ENCODE measurements at regions not wholly inside any gene's neighbourhood (a gene's known extent, or its start where the extent isn't known, plus 50 kb on each side); places are given as distances from the start of the nearest gene placed in this dataset.

GRCh38 chr12:5101686-5102085 lies 58.0 kb downstream of the KCNA5 start:
- Histone ChIP-seq H2AFZ (no peak overlapping the region), H3K27ac (ENCODE audit: low read depth) (no peak overlapping the region), H3K27me3 (ENCODE audit: insufficient read depth) (no peaks in the 10 kb centered on the region), H3K4me1 (ENCODE audit: insufficient read depth) (no peaks in the 10 kb centered on the region), H3K4me2 (no peak overlapping the region), H3K36me3 (ENCODE audit: insufficient read depth) (no peaks in the 10 kb centered on the region), H3K79me2 (replicated peaks; ENCODE audit: insufficient read depth) (no peaks in the 10 kb centered on the region), H3F3A (replicated peaks; ENCODE audit: low read depth) (no peaks in the 10 kb centered on the region), H3K9me2 (ENCODE audit: insufficient read depth) (0 out of 2 replicates have a peak, but pooled peaks cover 4% of the 10 kb centered on the region), H3K4me3 (no peak overlapping the region), H4K20me1 (replicated peaks; ENCODE audit: insufficient read depth) (no peaks in the 10 kb centered on the region)
- H3K27ac Mint-ChIP-seq = no peak overlapping the region
- ATAC-seq (no peak), DNase-seq (ENCODE audit: low spot score) (no peak)
- H3K27me3 Mint-ChIP-seq (ENCODE audit: insufficient read depth, low read depth, poor library complexity) = peaks cover 6% of the 10 kb centered on the region
- H3K9me3 Mint-ChIP-seq = peaks cover 5% of the 10 kb centered on the region; the same call in 1 of the 3 replicates
- no peaks in the 10 kb centered on the region; the same call in 2 of the 3 replicates for H3K4me1 Mint-ChIP-seq
- TF ChIP-seq ZNF114 (CRISPR knock-in tag; IDR thresholded peaks at IDR 0.05) = no peak
- TF ChIP-seq REST (IDR thresholded peaks at IDR 0.05; ENCODE audit: unreplicated experiment) = no peak
- TF ChIP-seq POLR2AphosphoS5 (IDR thresholded peaks at IDR 0.05; ENCODE audit: low read depth) = no peak
- no peak for TF ChIP-seq ZNF331 (CRISPR knock-in tag; IDR thresholded peaks at IDR 0.05; ENCODE audit: low read depth)
- TF ChIP-seq JUNB (IDR thresholded peaks at IDR 0.05; ENCODE audit: unreplicated experiment) = no peak
- no peak for TF ChIP-seq EZH2 (IDR thresholded peaks at IDR 0.05; ENCODE audit: low read depth, unreplicated experiment)
- TF ChIP-seq CTCF (conservative IDR thresholded peaks at IDR 0.05; ENCODE audit: low read depth in 2 of 2) = no peak
- TF ChIP-seq STAT1 (IDR thresholded peaks at IDR 0.05; ENCODE audit: unreplicated experiment) = no peak
- no peak for TF ChIP-seq ZNF462 (CRISPR knock-in tag; IDR thresholded peaks at IDR 0.05)
- TF ChIP-seq ETS1 (IDR thresholded peaks at IDR 0.05) = no peak
- no peak for TF ChIP-seq EZH2phosphoT487 (IDR thresholded peaks at IDR 0.05; ENCODE audit: unreplicated experiment)
- TF ChIP-seq CREB1 (CRISPR knock-in tag; IDR thresholded peaks at IDR 0.05; ENCODE audit: low read depth) = no peak
- TF ChIP-seq NANOG (IDR thresholded peaks at IDR 0.05; ENCODE audit: borderline replicate concordance) = no peak
- H3K4me3 Mint-ChIP-seq = no peak overlapping the region
- no peaks in the 10 kb centered on the region for H3K36me3 Mint-ChIP-seq (ENCODE audit: low read depth)
